ENCODE measurements at regions not wholly inside any gene's neighbourhood (a gene's known extent, or its start where the extent isn't known, plus 50 kb on each side); places are given as distances from the start of the nearest gene placed in this dataset.
A peak's percentile ranks its signal among the peaks of the same experiment; 100 is the strongest.

DNA sequence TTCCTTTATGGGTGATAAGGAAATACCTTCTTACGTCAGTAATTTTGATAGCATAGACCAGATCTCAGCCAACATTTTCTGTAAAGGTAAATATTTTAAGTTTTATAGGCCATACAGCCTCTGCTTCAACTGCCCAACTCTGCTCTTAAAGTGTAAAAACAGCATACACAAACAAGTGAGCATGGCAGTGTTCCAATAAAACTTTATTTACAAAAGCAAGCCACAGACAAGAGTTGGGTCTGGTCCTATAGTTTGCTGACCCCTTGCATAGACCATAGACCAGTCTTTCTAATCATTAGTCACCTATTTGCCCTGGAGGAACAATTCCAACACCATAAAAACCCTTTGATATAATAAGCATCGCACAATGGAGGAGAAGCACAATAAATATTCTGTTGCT is 398.8 kb downstream of the SFMBT2 start:
- DNase-seq = no peak
- peaks cover 0 to 18% (median 3%) of the 10 kb centered on the region in 5 donors for H3K27me3 Mint-ChIP-seq
- H3K4me1 Mint-ChIP-seq = no peaks in the 10 kb centered on the region

GRCh38 chr10:7008645-7009044 is 402.2 kb downstream of the SFMBT2 start:
- Mint-ChIP-seq H3K36me3 (no peaks in the 10 kb centered on the region), H3K4me3 (no peak overlapping the region), H3K4me1 (peaks cover 0 to 11% (median 1%) of the 10 kb centered on the region in 4 donors), H3K27ac (no peak overlapping the region), H3K27me3 (peaks cover 0 to 4% (median 0%) of the 10 kb centered on the region in 5 donors), H3K9me3 (peaks cover 0 to 9% (median 0%) of the 10 kb centered on the region in 9 donors)
- DNase-seq = no peak
- POLR2A ChIA-PET = no interaction called here
- ATAC-seq = no peak

More for the DNA sequence above, 398.8 kb downstream of the SFMBT2 start:
- POLR2A ChIA-PET = no interaction called here
- Mint-ChIP-seq H3K4me3 (no peak overlapping the region), H3K36me3 (no peaks in the 10 kb centered on the region), H3K9me3 (peaks cover 0 to 9% (median 0%) of the 10 kb centered on the region in 9 donors), H3K27ac (no peak overlapping the region)
- no peak for ATAC-seq

DNA sequence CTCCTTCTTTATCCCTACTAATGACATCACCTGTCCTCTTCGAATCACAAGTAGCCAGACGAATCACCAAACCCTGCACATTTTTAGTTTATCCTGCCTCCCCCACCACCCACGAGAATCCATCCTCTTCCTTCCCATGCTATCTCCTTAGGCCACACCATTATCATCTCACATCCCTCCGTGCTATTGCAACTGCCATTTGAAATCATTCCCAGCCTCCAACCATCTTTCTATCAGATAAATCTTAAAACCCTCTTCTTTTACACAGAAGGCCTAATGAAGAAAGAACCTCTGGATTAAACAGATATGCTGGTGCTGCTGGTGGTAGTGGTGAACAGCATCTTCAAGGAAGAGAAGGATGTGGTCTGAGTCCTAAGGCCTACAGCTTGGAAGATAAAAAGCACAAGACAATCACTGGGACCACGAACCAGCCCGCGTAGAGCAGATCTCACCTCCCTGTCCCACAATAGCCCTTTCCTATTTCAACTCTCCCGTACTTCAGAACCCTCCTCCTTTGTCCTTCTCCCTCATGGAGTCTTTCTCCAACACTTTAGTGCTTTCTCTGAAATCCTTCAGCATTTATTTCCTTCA is 403.1 kb downstream of the SFMBT2 start:
- Mint-ChIP-seq H3K4me1 (peaks cover 0 to 11% (median 1%) of the 10 kb centered on the region in 4 donors), H3K9me3 (peaks cover 0 to 9% (median 0%) of the 10 kb centered on the region in 9 donors), H3K4me3 (no peak overlapping the region), H3K27ac (no peak overlapping the region), H3K27me3 (peaks cover 0 to 4% (median 0%) of the 10 kb centered on the region in 5 donors), H3K36me3 (no peaks in the 10 kb centered on the region)
- DNase-seq (no peak), ATAC-seq (no peak)
- POLR2A ChIA-PET = no interaction called here

DNA sequence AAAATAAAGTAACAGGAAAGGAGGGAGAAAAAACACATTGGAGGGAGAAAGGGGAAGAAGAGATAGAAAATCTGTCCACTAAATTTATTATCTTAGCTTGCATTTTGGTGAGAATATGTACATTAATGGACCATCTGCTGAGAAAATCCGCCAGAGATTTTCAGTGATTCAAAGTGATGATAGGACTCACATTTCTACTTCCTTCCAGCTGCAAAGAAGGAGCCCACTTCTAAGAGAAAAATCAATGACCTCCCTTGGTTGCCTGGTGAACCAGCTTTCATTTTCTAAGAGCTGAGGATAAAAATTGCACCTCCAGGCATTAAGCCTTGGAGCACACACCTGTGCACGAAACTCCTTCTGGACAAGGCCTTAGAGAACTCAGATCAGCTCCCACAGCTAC is 404.3 kb downstream of the SFMBT2 start:
- no peak overlapping the region for H3K4me3 Mint-ChIP-seq
- DNase-seq = no peak
- POLR2A ChIA-PET = no interaction called here
- H3K4me1 Mint-ChIP-seq = peaks cover 0 to 11% (median 1%) of the 10 kb centered on the region in 4 donors
- peaks cover 0 to 4% (median 3%) of the 10 kb centered on the region in 5 donors for H3K27me3 Mint-ChIP-seq
- H3K36me3 Mint-ChIP-seq = no peaks in the 10 kb centered on the region
- ATAC-seq = no peak
- H3K9me3 Mint-ChIP-seq = peaks cover 0 to 9% (median 0%) of the 10 kb centered on the region in 9 donors
- H3K27ac Mint-ChIP-seq = no peak overlapping the region

DNA sequence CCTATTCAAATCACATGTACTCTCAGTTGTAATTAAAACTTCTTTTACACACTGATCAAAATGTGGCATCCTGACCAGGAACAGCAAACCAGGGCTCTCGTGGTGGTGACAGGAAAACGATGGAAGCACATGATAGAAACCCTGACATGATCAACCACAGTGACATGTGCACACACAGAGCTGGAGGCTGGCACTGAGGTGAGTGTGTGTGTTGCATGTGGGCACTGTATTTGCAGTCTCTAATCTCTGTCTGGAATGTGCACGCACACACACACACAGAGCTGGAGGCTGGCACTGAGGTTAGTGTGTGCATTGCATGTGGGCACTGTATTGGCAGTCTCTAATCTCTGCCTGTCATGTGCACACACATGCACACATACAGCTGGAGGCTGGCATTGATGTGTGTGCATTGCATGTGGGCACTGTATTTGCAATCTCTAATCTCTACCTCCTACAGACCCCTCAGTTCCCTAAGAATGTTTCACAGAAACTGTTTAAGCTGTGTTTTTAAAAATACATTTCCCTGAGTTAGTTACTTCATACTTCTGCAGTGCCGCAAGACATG is 406.9 kb downstream of the SFMBT2 start:
- POLR2A ChIA-PET = no interaction called here
- H3K36me3 Mint-ChIP-seq = no peaks in the 10 kb centered on the region
- no peak for ATAC-seq
- no peak overlapping the region for H3K27ac Mint-ChIP-seq
- H3K4me1 Mint-ChIP-seq = peaks cover 0 to 22% (median 1%) of the 10 kb centered on the region in 4 donors
- no peaks in the 10 kb centered on the region for H3K9me3 Mint-ChIP-seq
- DNase-seq = no peak
- H3K4me3 Mint-ChIP-seq = no peak overlapping the region
- H3K27me3 Mint-ChIP-seq = peaks cover 0 to 12% (median 3%) of the 10 kb centered on the region in 5 donors

- ATAC-seq (no peak), DNase-seq (no peak)
- H3K9me3 Mint-ChIP-seq = no peaks in the 10 kb centered on the region
- no peak overlapping the region for H3K4me3 Mint-ChIP-seq
- H3K4me1 Mint-ChIP-seq = peaks cover 0 to 27% (median 1%) of the 10 kb centered on the region in 4 donors
- POLR2A ChIA-PET = no interaction called here
- peaks cover 0 to 12% (median 7%) of the 10 kb centered on the region in 5 donors for H3K27me3 Mint-ChIP-seq
- no peak overlapping the region for H3K27ac Mint-ChIP-seq
- no peaks in the 10 kb centered on the region for H3K36me3 Mint-ChIP-seq
Measured at GRCh38 chr10:7000061-7000460, 410.8 kb downstream of the SFMBT2 start.

GRCh38 chr10:6999232-6999925 is 411.5 kb downstream of the SFMBT2 start:
- H3K36me3 Mint-ChIP-seq = no peaks in the 10 kb centered on the region
- H3K27ac Mint-ChIP-seq = no peak overlapping the region
- H3K9me3 Mint-ChIP-seq = no peaks in the 10 kb centered on the region
- no peak overlapping the region for H3K4me3 Mint-ChIP-seq
- no peak for ATAC-seq
- peaks cover 0 to 12% (median 7%) of the 10 kb centered on the region in 5 donors for H3K27me3 Mint-ChIP-seq
- no peak for DNase-seq
- peaks cover 0 to 21% (median 1%) of the 10 kb centered on the region in 4 donors for H3K4me1 Mint-ChIP-seq
- POLR2A ChIA-PET = no interaction called here

DNA sequence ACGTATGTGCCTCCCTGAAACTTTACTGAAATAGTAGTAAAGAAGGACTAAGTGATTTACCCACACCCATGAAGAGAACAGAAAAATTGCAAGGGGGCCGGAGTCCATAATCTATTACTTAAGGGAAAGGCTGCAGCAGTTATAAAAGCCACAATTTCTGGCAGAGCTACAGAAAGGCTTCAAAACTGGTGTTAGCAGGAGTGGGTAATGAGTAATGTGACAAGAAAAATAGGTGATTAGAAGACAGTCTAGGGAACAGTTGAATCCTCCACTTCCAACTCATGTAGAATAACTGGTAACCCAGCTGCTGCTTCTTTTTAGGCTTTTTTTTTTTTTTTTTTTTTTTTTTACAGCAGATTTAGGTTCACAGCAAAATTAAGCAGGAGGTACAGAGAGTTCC is 413.3 kb downstream of the SFMBT2 start:
- POLR2A ChIA-PET = no interaction called here
- H3K36me3 Mint-ChIP-seq = no peaks in the 10 kb centered on the region

GRCh38 chr10:6996431-6996830 is 414.4 kb downstream of the SFMBT2 start:
- Mint-ChIP-seq H3K27ac (no peak overlapping the region), H3K9me3 (no peaks in the 10 kb centered on the region), H3K27me3 (peaks cover 0 to 22% (median 9%) of the 10 kb centered on the region in 5 donors), H3K4me1 (peaks cover 0 to 16% (median 0%) of the 10 kb centered on the region in 4 donors), H3K4me3 (no peak overlapping the region), H3K36me3 (no peaks in the 10 kb centered on the region)
- POLR2A ChIA-PET = no interaction called here
- no peak for DNase-seq
- no peak for ATAC-seq

More for the DNA sequence above, 413.3 kb downstream of the SFMBT2 start:
- ATAC-seq (no peak), DNase-seq (no peak)
- Mint-ChIP-seq H3K27ac (no peak overlapping the region), H3K4me1 (peaks cover 0 to 16% (median 0%) of the 10 kb centered on the region in 4 donors), H3K27me3 (peaks cover 0 to 20% (median 11%) of the 10 kb centered on the region in 5 donors), H3K4me3 (no peak overlapping the region), H3K9me3 (no peaks in the 10 kb centered on the region)

- peaks cover 0 to 22% (median 9%) of the 10 kb centered on the region in 5 donors for H3K27me3 Mint-ChIP-seq
- H3K36me3 Mint-ChIP-seq = no peaks in the 10 kb centered on the region
- no peaks in the 10 kb centered on the region for H3K9me3 Mint-ChIP-seq
- POLR2A ChIA-PET = no interaction called here
- no peak for ATAC-seq
- no peak overlapping the region for H3K4me3 Mint-ChIP-seq
- peaks cover 0 to 19% (median 3%) of the 10 kb centered on the region in 4 donors for H3K4me1 Mint-ChIP-seq
- no peak overlapping the region for H3K27ac Mint-ChIP-seq
- no peak for DNase-seq
Measured at GRCh38 chr10:6995831-6996230, 415.0 kb downstream of the SFMBT2 start.

DNA sequence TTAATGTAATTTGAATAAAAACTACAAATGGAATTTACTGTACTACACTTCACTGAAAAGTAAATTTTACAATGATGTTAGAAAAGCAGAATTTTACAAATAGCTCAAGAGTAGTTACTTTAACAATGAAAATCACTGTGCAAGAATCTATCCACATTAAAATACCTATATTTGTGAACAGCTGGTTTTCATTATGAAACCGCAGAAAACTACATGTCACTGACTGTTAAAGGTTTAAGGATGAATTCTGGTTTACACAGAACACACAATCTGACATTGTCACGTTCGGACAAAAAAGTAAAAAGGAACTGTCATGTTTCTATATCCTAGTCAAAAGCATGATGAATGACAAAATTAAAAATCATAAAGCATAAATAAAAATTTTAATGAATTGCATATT is 415.3 kb upstream of the PRKCQ start:
- no peak for ATAC-seq
- DNase-seq = no peak
- Mint-ChIP-seq H3K36me3 (no peaks in the 10 kb centered on the region), H3K4me1 (peaks cover 0 to 23% (median 7%) of the 10 kb centered on the region in 4 donors), H3K27ac (no peak overlapping the region), H3K9me3 (no peaks in the 10 kb centered on the region), H3K4me3 (no peak overlapping the region), H3K27me3 (peaks cover 0 to 19% (median 9%) of the 10 kb centered on the region in 5 donors)
- POLR2A ChIA-PET = no interaction called here

GRCh38 chr10:6990891-6991290 is 410.8 kb upstream of the PRKCQ start:
- H3K36me3 Mint-ChIP-seq = no peaks in the 10 kb centered on the region
- H3K9me3 Mint-ChIP-seq = no peaks in the 10 kb centered on the region
- H3K27me3 Mint-ChIP-seq = peaks cover 0 to 10% (median 7%) of the 10 kb centered on the region in 5 donors
- no peak overlapping the region for H3K27ac Mint-ChIP-seq
- ATAC-seq (no peak), DNase-seq (no peak)
- POLR2A ChIA-PET = no interaction called here
- peak overlapping the region in 1 of 10 donors; percentile 8 for H3K4me3 Mint-ChIP-seq
- H3K4me1 Mint-ChIP-seq = peaks cover 0 to 11% (median 7%) of the 10 kb centered on the region in 4 donors

GRCh38 chr10:6988654-6989053 is 408.6 kb upstream of the PRKCQ start:
- H3K27me3 Mint-ChIP-seq = peaks cover 0 to 10% (median 5%) of the 10 kb centered on the region in 5 donors
- H3K4me1 Mint-ChIP-seq = peaks cover 0 to 11% (median 7%) of the 10 kb centered on the region in 4 donors
- ATAC-seq = no peak
- no peak overlapping the region for H3K4me3 Mint-ChIP-seq
- no peak overlapping the region for H3K27ac Mint-ChIP-seq
- no peak for DNase-seq
- POLR2A ChIA-PET = no interaction called here
- peaks cover 0 to 5% (median 0%) of the 10 kb centered on the region in 3 donors for H3K36me3 Mint-ChIP-seq
- H3K9me3 Mint-ChIP-seq = no peaks in the 10 kb centered on the region

Data from naive thymus-derived CD8-positive, alpha-beta T cell (primary cell).